GM18861 (cell line): ENCODE measurements at regions not wholly inside any gene's neighbourhood (a gene's known extent, or its start where the extent isn't known, plus 50 kb on each side); places are given as distances from the start of the nearest gene placed in this dataset.

ENCODE experiments used
- ATAC-seq: cut with Tn5 transposase; IDR thresholded peaks from one replicate; pipeline ENCODE4 v1.9.1; 2021; ENCODE audit not compliant: unreplicated experiment

DNA sequence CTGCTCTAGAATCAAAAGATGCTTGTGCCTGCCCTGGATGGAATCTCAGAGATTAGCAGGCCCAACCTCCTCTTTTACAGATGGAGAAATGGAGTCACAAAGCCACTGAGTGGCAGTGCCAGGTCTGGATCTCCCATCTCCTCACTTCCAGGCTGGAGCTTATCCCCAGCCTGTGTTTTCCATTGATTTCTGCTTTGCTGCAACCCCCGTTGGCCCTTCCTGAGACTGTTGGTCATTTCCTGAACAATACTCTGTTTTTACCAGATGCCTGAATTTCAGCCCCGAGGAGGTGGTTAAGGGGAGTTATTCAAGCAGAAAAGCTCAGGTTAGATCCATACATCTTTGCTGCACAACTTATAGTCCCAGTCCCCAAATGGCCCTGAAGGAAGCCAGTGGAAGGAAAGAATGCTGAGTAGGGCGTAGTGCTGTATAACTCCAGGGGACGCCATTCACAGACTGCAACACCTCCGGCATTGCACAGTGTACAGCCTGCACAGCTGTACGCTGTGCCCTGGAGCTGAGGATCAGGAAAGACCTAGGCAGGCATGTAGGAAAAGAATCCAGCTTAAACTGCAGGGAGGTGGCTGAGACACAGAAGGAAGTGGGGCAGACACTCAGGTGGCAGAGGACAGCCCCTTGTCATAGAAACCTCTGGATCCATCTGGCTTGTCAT lies 77.5 kb downstream of the RPLP1 start:
- ATAC-seq: no peak

DNA sequence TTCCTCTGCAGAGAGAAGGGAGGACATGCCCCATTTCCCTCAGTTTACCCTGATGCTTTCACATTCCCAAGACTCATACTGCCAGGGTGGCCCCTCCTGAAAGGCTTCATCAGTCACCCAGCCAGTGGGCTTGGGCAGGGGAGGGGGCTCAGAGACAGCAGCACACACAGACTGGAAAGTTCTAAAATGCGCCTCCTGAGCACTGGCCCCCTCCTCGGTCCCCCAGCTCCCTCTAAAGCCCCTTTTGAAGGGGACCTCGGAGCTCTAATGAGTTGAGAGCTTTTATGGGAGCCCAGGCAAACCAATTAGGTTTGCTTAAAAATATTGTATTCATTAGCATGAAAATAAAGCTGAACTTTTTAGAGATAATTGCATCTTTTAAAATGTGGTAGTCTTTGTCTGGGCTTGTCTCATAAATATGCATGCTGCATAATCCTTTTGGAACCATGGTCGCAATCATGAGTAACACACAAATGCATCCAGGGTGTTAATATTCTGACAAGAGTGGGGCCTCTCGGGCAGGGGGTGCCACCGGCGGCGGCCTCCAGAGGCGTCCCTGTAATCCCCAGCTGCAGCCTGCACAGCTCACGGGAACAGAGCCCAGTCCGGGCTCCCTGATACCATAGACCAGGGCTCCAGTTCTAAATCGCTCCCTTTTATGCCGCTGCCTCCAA lies 78.5 kb downstream of the RPLP1 start:
- ATAC-seq: no peak

DNA sequence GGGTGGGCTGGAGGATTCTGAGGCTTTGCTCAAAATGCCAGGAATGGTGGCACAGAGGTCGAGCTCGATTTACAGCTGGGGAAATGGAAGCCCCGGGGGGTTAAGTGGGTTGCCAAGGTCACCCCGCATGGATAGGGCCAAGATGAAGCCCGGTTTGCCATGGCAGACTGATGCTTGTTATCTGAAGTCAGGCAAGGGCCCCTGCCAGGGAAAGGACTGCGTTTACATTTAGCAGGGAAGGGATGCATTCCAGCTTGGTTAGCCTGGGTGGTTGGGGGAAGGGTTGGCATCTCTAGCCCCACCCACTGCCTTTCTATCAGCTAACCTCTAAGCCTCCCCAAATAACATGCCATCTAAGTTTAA lies 79.0 kb downstream of the RPLP1 start:
- ATAC-seq: no peak

DNA sequence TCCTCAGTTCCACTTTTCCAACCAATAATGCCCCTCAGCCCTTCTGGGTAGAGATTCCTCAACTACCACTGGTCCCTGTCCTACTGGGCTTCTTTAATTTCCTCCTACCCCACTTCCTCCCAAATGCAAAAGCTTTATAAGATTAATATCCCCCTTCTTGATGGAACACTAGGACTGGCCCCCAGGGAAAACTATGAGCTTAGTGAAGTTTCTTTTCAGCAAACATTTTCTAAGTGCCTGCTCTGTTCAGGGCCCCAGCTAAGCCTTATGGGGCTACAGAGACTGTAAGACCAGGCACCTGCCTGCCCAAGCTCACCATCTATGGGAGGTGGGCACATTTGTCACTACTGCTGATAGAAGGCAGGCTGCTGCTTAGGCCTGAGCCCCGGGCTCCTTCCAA lies 79.4 kb downstream of the RPLP1 start:
- no peak for ATAC-seq

DNA sequence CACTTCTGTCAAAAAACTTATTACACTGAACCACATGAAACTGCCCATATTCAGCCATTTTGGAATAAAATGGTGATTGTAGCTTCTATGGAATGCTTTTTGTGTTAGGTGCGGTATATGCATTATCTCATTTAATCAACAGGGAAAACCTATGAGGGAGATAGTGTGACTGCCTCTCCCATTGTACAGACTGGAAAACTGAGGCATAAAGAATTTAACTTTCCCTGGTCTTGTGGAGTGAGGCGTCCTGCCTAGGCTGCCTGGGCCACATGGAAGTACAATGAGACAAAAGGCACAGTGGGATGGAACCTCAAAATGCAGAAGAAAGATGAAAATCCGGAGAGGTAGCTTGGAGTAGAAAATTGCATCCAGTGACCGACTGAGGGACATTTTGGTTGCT lies 80.2 kb downstream of the RPLP1 start:
- ATAC-seq: no peak

DNA sequence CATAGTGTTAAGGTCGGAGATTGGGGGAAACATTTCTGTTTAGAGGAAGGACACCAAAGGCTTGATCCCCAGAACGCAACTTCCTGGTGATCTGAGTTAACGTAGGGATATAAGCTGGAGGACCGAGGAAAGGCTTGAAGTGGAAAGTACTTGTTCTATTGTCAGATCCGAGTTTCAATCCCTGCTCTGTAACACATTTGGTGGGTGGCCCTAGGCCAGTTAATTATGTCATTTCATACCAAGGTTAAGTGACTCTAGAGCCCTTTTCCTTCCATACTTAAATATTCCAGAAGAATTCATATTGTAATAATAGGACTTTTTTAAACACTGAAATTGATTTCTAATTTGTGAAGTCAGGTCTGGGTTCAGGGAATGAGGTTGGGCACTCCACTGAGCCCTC lies 80.9 kb downstream of the RPLP1 start:
- ATAC-seq: no peak

DNA sequence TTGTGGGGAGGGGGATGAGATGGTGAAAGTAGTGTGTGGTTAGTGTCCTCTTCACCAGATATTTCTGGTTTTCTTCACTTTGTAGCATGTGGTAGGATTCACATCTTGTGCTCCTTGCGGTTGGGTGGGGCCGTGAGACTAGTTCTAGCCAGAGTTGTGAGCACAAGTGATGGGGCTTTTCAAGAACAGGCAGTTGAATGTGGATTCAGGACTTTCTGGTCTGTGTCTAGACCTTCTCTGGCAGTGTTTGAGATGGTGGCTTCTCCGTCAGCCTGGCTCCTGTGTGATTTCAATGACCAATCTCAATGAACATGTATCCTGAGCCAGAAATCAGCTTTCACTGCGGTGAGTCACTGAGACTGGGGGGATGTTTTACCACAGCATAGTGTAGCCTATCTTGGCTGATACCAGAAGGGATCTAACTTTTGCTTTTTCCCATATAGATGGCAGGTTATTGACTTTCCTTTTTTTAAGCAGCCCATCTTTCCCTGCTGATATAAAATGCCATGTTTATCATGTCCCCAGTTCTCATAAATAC lies 82.6 kb downstream of the RPLP1 start:
- no peak for ATAC-seq

DNA sequence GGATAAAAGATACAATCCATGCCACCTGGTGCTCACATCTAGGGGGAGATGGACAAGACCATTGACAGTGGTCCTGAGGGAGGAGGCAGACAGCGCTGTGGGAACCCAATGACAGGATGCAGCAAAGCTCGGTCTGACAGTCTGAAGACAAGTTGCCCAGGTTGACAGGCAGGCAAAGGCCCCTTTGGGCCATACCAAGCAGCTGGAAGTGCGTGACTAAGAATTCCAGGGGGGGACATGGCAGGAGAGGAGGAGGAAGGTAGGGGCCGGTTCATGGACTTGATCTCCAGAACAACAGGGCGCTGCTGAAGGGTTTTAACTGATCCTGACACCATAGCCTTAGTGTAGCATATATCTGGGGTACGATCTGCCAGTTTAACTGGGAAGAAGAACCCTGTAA lies 83.4 kb downstream of the RPLP1 start:
- no peak for ATAC-seq

DNA sequence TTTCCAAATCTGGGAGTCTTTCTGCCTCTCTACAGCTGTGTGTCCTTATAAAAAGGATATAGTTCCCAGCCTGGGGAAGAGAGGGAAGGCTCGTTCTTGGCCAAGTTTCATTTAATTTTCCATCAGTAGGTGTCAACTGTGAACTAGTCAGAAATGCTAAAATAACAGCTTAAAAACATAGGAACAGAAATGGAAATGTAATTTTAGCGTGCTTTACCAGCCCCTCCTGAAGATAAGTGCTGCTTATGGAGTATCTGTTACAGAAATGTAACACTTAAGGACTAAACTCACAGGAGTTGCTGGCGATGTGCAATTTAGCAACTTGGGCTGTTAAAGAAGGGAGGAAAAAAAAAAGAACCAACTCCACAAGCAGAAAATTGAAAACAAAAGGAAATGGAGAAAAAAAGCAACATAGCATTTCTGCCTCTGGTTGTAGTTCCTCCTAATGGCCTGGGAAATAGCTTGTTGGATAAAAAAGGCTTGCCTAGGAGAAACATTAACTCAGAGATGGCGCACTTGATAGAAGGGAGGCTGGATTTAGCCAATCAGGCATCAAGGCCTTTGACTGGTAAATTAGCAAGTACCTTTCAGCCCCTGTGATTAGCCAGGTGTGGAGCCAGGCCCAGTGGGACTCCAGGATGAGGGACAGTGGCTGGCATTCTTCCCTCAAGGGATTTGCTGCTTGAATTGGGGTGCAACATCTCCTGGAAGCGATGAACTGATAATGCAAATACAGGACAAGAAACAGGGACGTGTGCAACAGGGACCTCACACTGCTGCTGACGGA lies 84.3 kb downstream of the RPLP1 start:
- no peak for ATAC-seq

DNA sequence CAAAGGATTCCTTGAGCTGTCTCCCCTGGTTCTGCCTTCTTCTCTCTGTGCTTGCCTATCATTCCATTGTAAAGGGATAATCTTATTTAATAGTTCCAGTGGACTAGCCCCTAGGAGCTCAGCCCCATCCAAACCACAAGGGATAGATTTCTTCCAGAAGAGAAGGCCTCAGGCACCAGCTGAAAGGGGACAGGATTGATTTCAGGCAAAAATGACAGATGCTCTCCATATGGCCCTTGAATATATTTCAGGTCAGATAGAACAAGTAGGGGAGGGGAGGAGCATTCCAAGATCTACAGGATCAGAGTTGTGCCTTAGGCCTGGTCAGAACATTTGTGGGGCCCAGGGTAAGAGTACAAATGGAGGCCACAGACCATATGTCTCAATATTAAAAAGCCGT lies 85.3 kb downstream of the RPLP1 start:
- no peak for ATAC-seq

DNA sequence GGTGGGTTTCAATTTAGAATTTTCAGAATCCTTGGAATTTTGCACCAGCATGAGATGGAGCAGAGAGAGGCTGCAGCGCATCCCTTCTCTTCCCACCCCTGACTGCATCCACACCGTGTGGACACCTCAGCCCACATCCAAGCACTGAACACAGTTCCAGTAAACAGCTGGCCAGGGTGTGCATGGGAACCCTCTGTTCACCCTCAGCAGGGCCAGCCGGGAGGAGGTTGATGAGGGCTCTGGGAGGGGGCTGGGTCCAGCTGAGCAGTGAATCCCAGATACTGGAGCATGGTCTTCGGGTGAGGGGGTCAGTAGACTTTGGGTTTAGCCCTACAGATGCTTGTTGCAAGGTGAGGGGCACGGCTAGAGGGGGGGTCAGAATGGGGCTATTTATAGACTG lies 85.8 kb downstream of the RPLP1 start:
- ATAC-seq: no peak

DNA sequence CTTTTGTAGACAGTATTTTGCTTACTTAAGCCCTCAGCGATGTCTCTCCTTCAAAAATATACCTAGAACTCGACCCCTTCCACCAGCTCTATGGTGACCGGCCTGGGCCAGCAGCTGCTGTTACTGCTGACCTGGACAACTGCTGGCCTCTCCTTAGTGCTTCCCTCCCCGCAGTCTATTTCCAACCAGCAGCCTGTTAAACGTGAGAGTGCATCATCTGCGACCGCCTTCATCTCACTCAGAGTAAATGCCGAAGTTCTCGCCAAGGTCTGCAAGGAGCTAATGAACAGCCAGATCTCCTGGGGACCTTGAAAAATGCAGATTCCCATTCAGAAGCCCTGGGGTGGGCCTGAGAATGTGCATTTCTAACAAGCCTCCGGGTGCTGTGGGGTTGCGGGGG lies 86.7 kb downstream of the RPLP1 start:
- no peak for ATAC-seq

DNA sequence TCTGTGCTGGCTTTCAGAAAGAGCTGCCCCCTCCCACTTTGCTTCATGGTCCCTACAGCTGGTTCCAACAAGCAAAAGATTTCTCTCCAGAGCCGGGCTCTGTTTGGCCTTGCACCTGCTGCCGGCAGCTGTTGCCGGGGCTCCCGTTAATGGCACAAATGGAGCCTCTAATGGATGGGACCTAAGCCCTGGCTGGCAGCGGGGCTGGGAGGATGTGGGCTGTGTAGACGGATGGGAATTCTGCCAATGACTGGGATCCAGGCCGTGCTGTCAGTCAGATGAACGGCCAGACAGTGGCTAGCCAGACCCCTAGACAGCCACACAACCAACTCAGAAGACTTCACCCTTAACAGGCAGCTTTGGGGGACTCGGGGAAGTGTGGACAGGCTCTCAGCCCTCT lies 88.0 kb downstream of the RPLP1 start:
- ATAC-seq: no peak

DNA sequence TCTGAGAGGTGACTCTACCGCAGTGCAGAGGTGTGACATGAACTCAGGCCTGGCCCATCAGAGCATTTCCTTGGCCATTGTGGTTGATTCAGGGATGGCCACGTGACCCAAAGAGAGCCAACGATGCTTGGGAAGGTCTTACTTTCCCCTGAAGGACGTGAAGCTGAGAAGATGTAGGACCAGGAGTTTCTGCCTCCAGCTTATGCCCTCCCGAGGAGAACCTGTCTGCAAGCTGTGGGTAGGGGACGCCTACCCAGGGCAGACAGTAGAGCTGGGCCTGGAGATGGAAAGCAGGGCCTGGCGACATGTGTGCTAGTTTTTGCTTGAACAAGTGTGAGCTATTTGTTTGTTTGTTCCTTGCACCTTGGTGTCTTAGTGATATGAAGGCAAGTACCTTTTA lies 89.4 kb downstream of the RPLP1 start:
- ATAC-seq: no peak

DNA sequence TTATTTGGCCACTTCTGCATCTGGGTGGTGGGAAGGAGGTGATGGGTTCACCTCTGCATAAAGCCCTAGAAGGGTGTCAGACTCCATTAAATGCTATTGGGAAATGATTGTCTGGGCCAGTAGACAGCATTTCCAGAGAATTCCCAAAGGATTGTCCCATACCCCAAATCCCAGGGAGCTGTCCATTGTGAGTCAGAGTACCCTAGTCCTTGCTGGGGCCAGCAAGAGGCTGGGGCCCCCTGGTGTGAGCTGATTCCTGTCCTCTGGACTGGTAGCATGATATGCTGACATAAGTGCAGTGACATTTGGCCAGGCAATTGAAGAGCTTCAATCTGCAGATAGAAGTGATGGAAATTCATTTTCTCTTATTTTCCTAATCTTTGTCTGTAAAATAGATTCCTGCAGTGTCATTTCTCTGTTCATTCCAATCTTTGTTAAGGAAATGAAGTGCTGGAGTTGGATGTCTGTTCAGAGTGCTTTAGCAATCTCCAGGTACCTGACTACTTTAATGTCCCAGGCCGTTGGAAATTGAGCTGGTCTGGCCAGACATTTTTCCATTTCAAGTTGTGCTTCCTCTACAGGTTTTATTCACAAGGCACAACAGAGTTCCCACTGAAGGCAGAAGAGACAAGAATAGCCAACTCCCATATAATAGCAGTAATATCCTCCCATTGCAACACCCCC lies 91.2 kb downstream of the RPLP1 start:
- ATAC-seq: no peak

DNA sequence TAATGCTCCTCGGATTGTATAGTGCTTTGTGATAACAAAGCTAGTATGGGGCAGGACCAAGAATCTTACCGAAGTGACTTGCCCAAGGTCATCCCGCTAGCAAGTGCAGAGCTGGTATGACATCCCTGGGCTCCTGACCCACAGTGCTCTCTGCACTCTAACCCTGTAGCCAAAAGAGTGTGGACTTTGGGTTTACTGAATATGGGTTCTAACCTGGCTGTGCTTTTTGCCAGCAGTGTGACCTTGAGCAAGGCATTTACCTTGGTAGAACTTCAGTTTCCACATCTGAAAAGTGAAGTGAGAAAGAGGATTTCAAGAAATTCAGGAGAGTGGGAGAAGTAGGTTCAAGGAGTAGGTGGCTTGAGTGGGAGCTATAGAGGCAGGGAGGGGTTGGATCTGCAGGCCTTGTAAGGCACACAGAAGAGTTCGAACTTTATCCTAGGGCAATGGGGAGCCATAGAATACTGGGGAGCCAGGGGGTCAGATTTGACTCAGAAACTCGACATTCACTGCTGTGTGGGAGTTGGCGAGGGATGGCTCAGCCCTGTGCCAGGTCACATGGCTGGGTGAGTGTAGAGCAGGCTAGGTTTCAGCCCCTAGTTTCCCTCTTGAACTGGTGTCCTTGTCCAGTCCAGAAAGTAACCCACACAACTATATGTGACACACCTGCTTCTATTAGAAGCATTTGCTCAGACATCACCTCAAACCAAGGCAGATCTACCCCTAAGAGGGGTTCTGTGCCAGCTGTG lies 91.9 kb downstream of the RPLP1 start:
- no peak for ATAC-seq

DNA sequence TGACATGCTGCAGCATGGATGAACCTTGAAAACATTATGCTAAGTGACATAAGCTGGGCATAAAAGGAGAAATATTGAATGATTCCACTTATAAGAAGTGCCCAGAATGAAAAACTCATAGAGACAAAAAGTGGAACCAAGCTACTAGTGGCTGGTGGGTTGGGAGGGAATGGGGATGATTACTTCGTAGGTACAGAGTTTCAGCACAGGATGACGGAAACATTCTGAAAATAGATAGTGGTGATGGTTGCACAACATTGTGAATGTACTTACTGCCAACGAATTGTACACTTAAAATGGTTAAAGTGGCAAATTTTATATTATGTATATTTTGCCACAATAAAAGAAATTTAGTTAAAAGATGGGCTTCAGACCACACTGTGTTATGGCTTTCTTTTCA lies 93.6 kb downstream of the RPLP1 start:
- no peak for ATAC-seq

DNA sequence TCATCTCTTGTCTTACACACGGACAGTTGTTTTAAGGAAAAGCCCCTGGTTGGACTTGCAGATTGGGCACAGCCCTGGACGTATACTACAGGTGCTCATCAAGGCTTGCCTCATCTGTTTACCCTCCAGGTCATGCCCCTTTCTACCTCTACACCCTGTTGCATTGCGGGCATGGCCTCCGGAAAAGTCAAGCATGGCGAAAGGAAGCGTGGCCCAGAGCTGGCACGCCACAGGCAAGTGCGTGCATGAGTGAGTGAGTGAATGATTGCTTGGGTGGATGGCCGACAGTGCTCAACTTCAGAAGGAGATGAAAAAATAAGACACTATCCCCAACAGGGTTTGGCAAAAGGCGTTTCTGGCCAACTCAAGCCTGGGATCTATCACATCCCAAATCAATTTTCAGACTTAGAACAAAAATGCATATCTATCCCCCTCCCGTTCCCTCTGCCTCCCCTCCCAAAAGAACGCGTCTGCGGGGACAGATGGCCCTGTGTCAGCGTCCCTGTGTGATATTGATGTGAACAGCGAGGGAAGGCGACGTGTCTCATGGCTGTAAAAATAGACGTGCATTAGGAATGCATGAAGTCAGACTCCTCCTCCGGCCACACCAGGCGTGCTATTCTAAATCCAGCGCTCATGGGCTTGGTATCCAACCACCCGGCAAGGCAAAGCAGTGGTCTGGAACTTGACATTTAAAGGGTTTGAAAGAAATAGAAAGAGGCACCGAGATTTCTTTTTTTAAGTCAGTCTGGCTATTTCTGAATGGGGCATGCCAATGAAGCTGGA lies 96.0 kb downstream of the RPLP1 start:
- ATAC-seq: no peak

DNA sequence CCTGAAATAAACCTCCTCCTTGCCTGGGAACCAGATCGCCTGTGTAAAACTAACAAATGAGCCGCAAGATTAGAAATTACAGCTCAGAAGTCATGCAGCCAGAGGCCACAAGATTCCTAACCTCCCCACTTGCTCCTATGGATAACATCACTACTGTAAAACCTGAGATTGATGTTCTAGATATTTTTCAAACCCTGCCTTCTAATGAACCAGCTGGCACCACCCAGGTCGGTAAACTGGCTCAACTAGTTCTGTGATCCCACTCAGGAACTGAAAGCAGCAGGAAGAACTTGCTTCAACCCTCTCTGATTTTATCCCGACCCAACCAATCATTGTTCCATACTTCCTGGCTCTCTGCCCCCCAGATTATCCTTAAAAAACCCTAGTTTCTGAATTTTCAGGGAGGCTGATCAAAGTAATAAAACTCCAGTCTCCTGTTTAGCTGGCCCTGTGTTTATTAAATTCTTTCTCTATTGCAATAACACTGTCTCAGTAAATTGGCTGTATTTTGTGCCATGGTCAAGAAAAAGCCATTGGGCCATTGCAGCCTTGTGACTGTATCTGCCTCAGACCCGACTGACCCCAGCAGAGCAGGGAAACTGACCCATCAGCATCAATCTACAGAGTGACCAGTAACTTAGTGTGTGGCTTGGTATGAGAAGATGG lies 98.9 kb downstream of the RPLP1 start:
- ATAC-seq: no peak
